ENCODE measurements at regions not wholly inside any gene's neighbourhood (a gene's known extent, or its start where the extent isn't known, plus 50 kb on each side); places are given as distances from the start of the nearest gene placed in this dataset.

DNA sequence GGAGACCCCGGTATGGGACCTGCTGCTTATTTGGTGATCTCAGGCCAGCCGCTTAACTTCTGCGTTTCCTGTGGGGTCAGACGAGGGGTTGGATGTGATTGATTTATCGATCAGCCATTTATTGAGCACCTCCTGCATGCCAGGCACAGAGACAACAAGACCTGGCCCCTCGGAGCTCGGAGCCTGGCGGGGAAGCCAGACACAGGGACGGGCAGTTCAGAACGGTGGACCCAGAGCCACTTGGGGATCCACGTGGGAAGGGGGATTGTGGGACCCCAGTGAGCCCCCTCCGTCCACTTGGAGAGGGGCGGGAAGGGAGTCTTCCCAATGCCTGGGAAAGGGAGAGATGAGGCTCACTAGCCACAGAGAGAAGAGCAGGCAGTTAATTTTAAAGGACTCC is 84.7 kb upstream of the CIBAR2 start:
- TF ChIP-seq, protein P1, sequence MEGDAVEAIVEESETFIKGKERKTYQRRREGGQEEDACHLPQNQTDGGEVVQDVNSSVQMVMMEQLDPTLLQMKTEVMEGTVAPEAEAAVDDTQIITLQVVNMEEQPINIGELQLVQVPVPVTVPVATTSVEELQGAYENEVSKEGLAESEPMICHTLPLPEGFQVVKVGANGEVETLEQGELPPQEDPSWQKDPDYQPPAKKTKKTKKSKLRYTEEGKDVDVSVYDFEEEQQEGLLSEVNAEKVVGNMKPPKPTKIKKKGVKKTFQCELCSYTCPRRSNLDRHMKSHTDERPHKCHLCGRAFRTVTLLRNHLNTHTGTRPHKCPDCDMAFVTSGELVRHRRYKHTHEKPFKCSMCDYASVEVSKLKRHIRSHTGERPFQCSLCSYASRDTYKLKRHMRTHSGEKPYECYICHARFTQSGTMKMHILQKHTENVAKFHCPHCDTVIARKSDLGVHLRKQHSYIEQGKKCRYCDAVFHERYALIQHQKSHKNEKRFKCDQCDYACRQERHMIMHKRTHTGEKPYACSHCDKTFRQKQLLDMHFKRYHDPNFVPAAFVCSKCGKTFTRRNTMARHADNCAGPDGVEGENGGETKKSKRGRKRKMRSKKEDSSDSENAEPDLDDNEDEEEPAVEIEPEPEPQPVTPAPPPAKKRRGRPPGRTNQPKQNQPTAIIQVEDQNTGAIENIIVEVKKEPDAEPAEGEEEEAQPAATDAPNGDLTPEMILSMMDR (IDR thresholded peaks at IDR 0.05): no peak
- TF ChIP-seq POLR2A (IDR thresholded peaks at IDR 0.05): no peak
